ENCODE measurements at regions not wholly inside any gene's neighbourhood (a gene's known extent, or its start where the extent isn't known, plus 50 kb on each side); places are given as distances from the start of the nearest gene placed in this dataset.

DNA sequence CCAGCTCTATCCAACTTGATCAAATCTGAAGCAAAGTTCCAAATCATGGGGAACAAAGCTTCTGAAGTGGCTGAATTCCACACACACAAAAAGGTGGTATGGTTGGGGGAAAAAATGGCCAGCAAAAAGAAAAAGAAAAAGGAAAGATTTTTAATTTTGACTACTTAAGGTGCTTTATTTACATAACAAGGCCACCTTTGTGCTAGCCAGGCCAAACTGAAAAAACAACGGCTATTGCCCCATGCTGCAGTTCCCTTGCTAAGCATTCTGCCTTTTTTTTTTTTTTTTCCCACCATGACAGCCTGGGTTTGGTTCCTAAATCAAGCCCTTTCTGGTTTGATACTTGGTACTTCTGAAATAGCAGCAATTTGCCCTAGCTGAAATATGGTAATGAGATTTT is 66.5 kb upstream of the DAZL start:
- DNase-seq (ENCODE audit: low read depth, low spot score) (no peak), FAIRE-seq (no peak)
- H3K9ac ChIP-seq (replicated peaks; ENCODE audit: extremely low read depth, insufficient read depth, low read length), result no peak overlapping the region
- H3K4me1 ChIP-seq (ENCODE audit: control insufficient read depth, extremely low read depth, insufficient read depth, low read length), result no peaks in the 10 kb centered on the region
- no peak overlapping the region for H2AFZ ChIP-seq (ENCODE audit: low read depth, low read length)
- H3K9me1 ChIP-seq (replicated peaks; ENCODE audit: control insufficient read depth, extremely low read depth, insufficient read depth, low read length), result no peaks in the 10 kb centered on the region
- ChIA-PET CTCF (no interaction called here), POLR2A (no interaction called here)
- H3K36me3 ChIP-seq (ENCODE audit: control insufficient read depth in 2 of 2, extremely low read depth in 1 of 2, insufficient read depth in 2 of 2, low read length in 2 of 2), result no peaks in the 10 kb centered on the region
- BruUV-seq (replicated peaks), result no TSS peak
- dilution Hi-C loops (cut with MboI; ENCODE audit: extremely low pct_ligation_motif_present, low sequenced_read_pairs), result no loop called here
- H3K4me3 ChIP-seq (replicated peaks in 1 of 3; ENCODE audit: insufficient read depth in 1 of 3, low read depth in 1 of 3, low read length in 3 of 3), result no peak overlapping the region
- no peak overlapping the region for H3K4me2 ChIP-seq (ENCODE audit: insufficient read depth, low read length)
- H4K20me1 ChIP-seq (replicated peaks; ENCODE audit: control insufficient read depth, extremely low read depth, insufficient read depth, low read length), result no peaks in the 10 kb centered on the region
- intact Hi-C loops (cut with micrococcal nuclease), result no loop called here
- no peak for TF ChIP-seq EZH2 (IDR thresholded peaks at IDR 0.05; ENCODE audit: borderline replicate concordance, low read depth, low read length, severe bottlenecking)
- no peak for TF ChIP-seq FOS (IDR thresholded peaks at IDR 0.05; ENCODE audit: borderline replicate concordance, insufficient read depth, low read length)
- no peak for TF ChIP-seq POLR2A (IDR thresholded peaks at IDR 0.05; ENCODE audit: low read depth, low read length)
- no peak for TF ChIP-seq MYC (IDR thresholded peaks at IDR 0.05; ENCODE audit: low read depth, low read length)
- TF ChIP-seq JUN (IDR thresholded peaks at IDR 0.05; ENCODE audit: borderline replicate concordance, insufficient read depth, insufficient read length, low read depth), result no peak
- no peak for TF ChIP-seq GATA2 (IDR thresholded peaks at IDR 0.05; ENCODE audit: insufficient read depth, insufficient read length, low read depth, low read length)
- no peak for TF ChIP-seq MAX (IDR thresholded peaks at IDR 0.05; ENCODE audit: insufficient read depth, insufficient read length)
- no peak for TF ChIP-seq CTCF (IDR thresholded peaks at IDR 0.05; ENCODE audit: extremely low read depth in 1 of 2, insufficient read depth in 1 of 2, low read depth in 1 of 2, low read length in 2 of 2)
- no peak for TF ChIP-seq POLR2AphosphoS5 (IDR thresholded peaks at IDR 0.05; ENCODE audit: insufficient read depth, low read depth, low read length)
- no peak overlapping the region for H3K27ac ChIP-seq (ENCODE audit: insufficient read depth, low read depth, low read length)
- H3K79me2 ChIP-seq (ENCODE audit: control insufficient read depth, insufficient read depth, low read length), result no peaks in the 10 kb centered on the region
- no peaks in the 10 kb centered on the region for H3K9me3 ChIP-seq (replicated peaks; ENCODE audit: control insufficient read depth, insufficient read depth, low read length)
- peaks cover 0 to 2% of the 10 kb centered on the region in 2 experiments for H3K27me3 ChIP-seq (ENCODE audit: control insufficient read depth in 2 of 2, insufficient read depth in 2 of 2, low read length in 2 of 2)

All from endothelial cell of umbilical vein (primary cell).